OCI-LY1 (cell line): ENCODE measurements at regions not wholly inside any gene's neighbourhood (a gene's known extent, or its start where the extent isn't known, plus 50 kb on each side); places are given as distances from the start of the nearest gene placed in this dataset.

Experiments
- CTCF ChIP-seq: fragments of 200-600 bp; sonication (generic), shearing (Covaris generic); IDR thresholded peaks from 2 replicates; pipeline ENCODE4 v1.5.1; 2017; ENCODE audit warnings: mild to moderate bottlenecking, antibody characterized with exemption, low read length, moderate library complexity, mixed read lengths
- EZH2 ChIP-seq: fragments of 200-600 bp; sonication (generic), shearing (Covaris generic); IDR thresholded peaks from 2 replicates; pipeline ENCODE4 v1.8.0; 2017; ENCODE audit warnings: borderline replicate concordance, mixed run types, mild to moderate bottlenecking, antibody characterized with exemption, low read length, moderate library complexity, mixed read lengths

GRCh38 chr7:156545979-156546378, 94.6 kb upstream of the RNF32 start:
- no peak for TF ChIP-seq CTCF
- no peak for TF ChIP-seq EZH2
